ENCODE measurements at regions not wholly inside any gene's neighbourhood (a gene's known extent, or its start where the extent isn't known, plus 50 kb on each side); places are given as distances from the start of the nearest gene placed in this dataset.

DNA sequence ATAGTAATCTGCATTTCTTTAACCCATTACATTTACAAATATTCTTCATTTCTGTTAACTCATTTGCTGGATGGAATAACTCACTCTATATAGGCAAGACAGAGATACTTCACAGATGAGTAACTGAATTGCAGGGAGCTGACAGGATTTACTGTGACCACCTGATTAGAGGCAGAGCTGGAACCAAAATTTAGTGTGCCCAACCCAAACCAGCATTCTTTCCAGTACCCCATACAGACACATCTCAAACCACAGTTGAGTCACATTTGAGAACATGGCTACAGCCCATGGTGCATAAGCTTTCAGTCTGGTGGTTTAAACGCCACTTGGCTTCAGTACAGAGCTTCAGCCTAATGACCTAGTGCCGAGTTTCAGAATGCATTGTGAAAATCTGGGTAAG lies 138.4 kb upstream of the TENT5A start:
- no peak for TF ChIP-seq EZH2phosphoT487 (IDR thresholded peaks at IDR 0.05; ENCODE audit: borderline replicate concordance, low read length)
- TF ChIP-seq, protein P1, sequence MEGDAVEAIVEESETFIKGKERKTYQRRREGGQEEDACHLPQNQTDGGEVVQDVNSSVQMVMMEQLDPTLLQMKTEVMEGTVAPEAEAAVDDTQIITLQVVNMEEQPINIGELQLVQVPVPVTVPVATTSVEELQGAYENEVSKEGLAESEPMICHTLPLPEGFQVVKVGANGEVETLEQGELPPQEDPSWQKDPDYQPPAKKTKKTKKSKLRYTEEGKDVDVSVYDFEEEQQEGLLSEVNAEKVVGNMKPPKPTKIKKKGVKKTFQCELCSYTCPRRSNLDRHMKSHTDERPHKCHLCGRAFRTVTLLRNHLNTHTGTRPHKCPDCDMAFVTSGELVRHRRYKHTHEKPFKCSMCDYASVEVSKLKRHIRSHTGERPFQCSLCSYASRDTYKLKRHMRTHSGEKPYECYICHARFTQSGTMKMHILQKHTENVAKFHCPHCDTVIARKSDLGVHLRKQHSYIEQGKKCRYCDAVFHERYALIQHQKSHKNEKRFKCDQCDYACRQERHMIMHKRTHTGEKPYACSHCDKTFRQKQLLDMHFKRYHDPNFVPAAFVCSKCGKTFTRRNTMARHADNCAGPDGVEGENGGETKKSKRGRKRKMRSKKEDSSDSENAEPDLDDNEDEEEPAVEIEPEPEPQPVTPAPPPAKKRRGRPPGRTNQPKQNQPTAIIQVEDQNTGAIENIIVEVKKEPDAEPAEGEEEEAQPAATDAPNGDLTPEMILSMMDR (conservative IDR thresholded peaks at IDR 0.05; ENCODE audit: low read depth, low read length): no peak
